GM19452 (cell line): ENCODE measurements at regions not wholly inside any gene's neighbourhood (a gene's known extent, or its start where the extent isn't known, plus 50 kb on each side); places are given as distances from the start of the nearest gene placed in this dataset.
"Not testable (repeated sequence)": the region's sequence is repeated elsewhere in the genome, so short reads cannot be mapped to it uniquely, and the experiment has no call there.

Source experiments
- ATAC-seq: cut with Tn5 transposase; IDR thresholded peaks from one replicate; pipeline ENCODE4 v1.9.1; 2021; ENCODE audit not compliant: unreplicated experiment

GRCh38 chr4:123209436-123209835 is 187.2 kb upstream of the SPRY1 start:
- ATAC-seq, result no peak

GRCh38 chr4:123215536-123215935 is 181.1 kb upstream of the SPRY1 start:
- no peak for ATAC-seq

GRCh38 chr4:123216543-123216942 is 180.1 kb upstream of the SPRY1 start:
- no peak for ATAC-seq

GRCh38 chr4:123216946-123217345 is 179.6 kb upstream of the SPRY1 start:
- no peak for ATAC-seq

GRCh38 chr4:123217664-123218063 is 178.9 kb upstream of the SPRY1 start:
- no peak for ATAC-seq

GRCh38 chr4:123218981-123219380 is 177.6 kb upstream of the SPRY1 start:
- no peak for ATAC-seq

- ATAC-seq, result no peak
Measured at GRCh38 chr4:123229286-123229685, 167.3 kb upstream of the SPRY1 start.

- ATAC-seq, result no peak
Measured at GRCh38 chr4:123230061-123230460, 166.5 kb upstream of the SPRY1 start.

- ATAC-seq, result no peak
Measured at GRCh38 chr4:123232439-123232838, 164.2 kb upstream of the SPRY1 start.

GRCh38 chr4:123233136-123233768 is 163.3 kb upstream of the SPRY1 start:
- ATAC-seq, result no peak

GRCh38 chr4:123234955-123235354 is 161.6 kb upstream of the SPRY1 start:
- no peak for ATAC-seq

GRCh38 chr4:123235431-123235830 is 161.2 kb upstream of the SPRY1 start:
- no peak for ATAC-seq

- ATAC-seq, result no peak
Measured at GRCh38 chr4:123236606-123237005, 160.0 kb upstream of the SPRY1 start.

GRCh38 chr4:123240286-123240685 is 156.3 kb upstream of the SPRY1 start:
- ATAC-seq, result not testable (repeated sequence)

- ATAC-seq, result not testable (repeated sequence)
Measured at GRCh38 chr4:123243220-123243619, 153.4 kb upstream of the SPRY1 start.

- ATAC-seq, result peak; percentile 63
Measured at GRCh38 chr4:123244137-123244536, 152.5 kb upstream of the SPRY1 start.

GRCh38 chr4:123246085-123246484 is 150.5 kb upstream of the SPRY1 start:
- no peak for ATAC-seq

GRCh38 chr4:123248085-123248659 is 148.4 kb upstream of the SPRY1 start:
- no peak for ATAC-seq

GRCh38 chr4:123249821-123250220 is 146.8 kb upstream of the SPRY1 start:
- no peak for ATAC-seq

- ATAC-seq, result no peak
Measured at GRCh38 chr4:123250843-123251242, 145.8 kb upstream of the SPRY1 start.

- no peak for ATAC-seq
Measured at GRCh38 chr4:123255971-123256370, 140.6 kb upstream of the SPRY1 start.

GRCh38 chr4:123256901-123257300 is 139.7 kb upstream of the SPRY1 start:
- ATAC-seq, result no peak

GRCh38 chr4:123257591-123257990 is 139.0 kb upstream of the SPRY1 start:
- no peak for ATAC-seq
